Activated CD8-positive, alpha-beta memory T cell treated with anti-CD3 and anti-CD28 coated beads for 36 hours (primary cell): ENCODE measurements at regions not wholly inside any gene's neighbourhood (a gene's known extent, or its start where the extent isn't known, plus 50 kb on each side); places are given as distances from the start of the nearest gene placed in this dataset.

Experiments used
- CTCF ChIA-PET: fragments of 350-600 bp; sonication (Branson Sonifier 250); formaldehyde crosslinking; loops from one replicate; lab custom pipeline; 2021; ENCODE audit warnings: antibody characterized with exemption; lab: Charles Lee
- POLR2A ChIA-PET: fragments of 350-600 bp; sonication (Branson Sonifier 250); formaldehyde crosslinking; loops from one replicate; lab custom pipeline; 2021; ENCODE audit warnings: antibody characterized with exemption; lab: Charles Lee

DNA sequence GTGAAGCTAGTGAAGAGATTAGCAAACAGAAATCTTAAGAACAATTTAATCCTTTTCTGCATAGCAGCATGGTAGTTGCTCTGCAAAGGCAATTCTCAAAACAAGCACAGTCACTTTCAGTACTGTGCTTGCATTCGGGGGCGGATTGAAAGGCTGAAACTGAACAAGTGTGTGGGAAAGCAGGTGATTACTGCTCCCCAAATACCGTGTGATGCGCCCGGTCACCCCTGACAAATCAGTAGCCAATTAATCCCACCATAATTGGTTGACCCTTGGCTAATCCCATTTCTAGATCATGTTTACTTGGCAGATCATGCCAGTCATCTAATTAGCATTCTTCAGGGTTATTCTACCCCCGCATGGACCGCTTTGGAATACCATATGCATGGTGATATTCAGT is 76.5 kb upstream of the ADRB1 start:
- ChIA-PET POLR2A (no interaction called here), CTCF (no interaction called here)

DNA sequence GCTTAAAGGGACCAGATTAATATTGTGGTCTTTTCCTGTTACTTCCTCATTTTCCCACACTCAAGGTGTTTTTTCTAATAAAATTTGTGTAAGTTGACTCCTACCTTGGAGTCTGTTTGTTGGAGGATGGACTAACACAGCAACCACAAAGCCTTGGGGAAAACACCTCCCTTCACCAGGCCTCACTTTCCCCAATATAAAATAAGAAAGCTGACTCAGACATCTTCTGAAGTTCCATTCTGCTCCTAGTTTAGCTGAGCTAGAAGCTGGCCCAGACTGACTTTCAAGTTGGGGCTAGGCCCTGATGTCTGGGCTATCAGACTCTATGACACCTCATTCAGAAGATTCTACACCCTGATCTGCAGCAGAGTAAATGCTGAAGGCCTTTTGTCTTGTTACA is 73.0 kb upstream of the ADRB1 start:
- ChIA-PET CTCF (no interaction called here), POLR2A (no interaction called here)

DNA sequence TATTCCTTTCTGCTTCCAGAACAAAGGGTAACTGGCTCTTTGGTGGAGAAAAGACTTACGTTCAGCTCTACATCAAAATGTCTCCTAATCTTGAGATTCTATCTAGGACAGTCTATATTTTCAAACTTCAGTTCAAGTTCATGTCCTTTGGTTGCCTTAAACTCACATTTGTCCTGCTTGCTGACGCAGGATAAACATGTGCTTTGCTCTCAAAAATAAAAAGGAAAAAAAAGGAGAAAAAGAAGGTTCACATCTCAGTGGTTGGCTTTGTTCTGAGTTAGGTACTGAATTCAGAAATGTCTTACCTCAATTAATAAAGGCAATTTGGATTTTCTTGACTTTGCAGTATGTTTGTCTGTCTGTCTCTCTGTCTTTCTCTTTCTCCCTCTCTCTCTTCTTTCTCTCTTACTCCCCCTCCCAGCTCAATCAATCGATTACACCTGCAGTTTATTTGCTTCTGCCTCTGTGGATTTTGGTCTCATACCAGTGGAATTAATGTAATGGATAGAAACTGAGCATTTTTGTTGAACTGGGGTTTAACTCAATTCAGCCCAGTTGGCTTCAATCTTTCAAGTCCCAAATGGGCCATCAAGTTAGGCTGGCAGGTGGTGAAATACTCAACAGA is 72.2 kb upstream of the ADRB1 start:
- ChIA-PET CTCF (interaction anchor here (0.8 kb wide), 1 partner anchor 18 kb away, joined by 3 read pairs; no protein-coding TSS in a partner anchor), POLR2A (no interaction called here)

DNA sequence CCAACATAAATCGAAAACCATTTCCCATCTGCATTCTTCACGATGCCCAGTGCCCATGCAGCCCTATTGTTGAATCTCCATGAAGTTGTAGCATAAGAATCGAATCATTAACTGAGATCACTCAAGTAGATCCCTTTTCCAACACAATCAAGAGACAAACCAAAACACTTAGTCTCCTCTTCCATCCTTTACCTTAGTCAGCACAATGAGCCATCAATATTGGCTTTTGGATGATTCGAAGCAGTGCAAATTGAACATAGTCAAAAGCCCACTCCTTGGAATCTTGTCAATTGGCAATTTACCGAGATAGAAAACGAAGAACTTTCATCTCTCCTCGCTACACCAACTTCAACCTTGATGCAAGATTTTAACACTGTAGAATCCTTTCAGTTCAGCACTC is 66.5 kb upstream of the ADRB1 start:
- ChIA-PET POLR2A (no interaction called here), CTCF (no interaction called here)

DNA sequence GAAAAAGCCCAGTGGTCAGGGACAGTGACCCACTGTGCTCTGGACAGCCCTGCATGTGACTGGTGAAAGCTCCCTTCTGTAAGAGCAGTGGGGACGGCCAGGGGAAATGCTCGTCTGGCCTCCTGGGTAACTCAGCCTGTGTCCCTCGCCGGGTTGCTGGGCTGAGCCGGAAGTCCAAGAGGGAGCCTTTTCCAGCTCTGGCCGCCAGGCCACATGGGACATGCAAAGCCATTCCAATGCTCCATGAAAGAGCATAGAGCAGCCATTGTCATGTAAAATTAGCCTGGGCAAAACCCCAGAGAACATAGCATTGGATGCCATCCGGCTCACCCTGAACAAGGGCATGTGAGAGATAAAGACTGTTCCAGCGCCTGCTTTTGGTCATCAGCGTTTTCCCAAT is 64.9 kb upstream of the ADRB1 start:
- POLR2A ChIA-PET = no interaction called here
- CTCF ChIA-PET = no interaction called here

DNA sequence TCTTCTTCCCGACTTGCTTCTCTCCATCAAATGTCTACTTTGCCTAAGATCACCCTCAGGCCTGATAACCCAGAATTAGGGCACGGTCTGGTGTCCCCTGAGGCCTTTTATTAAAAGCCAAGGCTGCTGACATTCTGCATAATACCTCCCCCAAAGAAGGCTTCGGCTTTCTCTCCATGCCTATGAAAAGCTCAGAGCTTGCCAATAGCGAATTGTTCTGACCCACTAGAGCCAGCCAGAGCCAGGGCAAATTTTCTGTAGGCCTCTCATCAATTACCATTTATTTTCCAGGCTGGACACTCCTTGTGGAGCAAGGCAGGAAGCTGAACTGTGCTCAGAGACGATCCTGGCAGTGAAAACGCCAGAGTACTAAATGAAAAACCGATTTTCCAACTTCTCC is 64.3 kb upstream of the ADRB1 start:
- POLR2A ChIA-PET = no interaction called here
- CTCF ChIA-PET = no interaction called here

DNA sequence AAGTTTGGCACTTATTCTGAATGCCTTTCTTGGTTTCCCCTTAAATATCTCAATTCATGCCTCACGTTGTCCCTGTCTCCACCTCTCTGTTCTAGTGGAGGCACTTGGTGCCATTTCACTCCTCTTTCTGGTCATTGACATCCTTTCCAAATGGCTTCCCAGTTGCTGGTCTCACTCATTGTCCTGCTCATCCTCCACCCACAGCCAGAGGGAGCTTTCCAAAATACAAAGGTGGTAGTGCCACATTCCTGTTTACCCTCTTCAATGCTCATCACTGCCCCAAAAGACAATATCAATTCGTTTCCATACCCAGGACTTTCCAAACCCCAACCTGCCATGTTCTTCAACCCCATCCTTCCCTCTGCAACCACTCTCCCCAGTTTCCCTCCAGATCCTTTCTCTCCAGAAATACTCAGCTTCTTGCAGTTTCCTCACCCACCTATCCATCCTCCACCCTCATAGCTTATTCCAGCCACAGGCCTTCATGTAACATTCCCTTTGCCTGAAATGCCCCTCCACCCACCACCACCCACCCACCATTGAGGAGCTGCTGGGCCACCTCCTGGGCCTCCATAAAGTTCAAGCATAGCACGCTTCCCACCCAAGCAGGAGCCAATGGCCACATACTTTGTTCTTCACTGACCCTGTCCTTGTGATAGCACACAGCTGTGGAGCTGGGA is 63.1 kb upstream of the ADRB1 start:
- ChIA-PET POLR2A (no interaction called here), CTCF (no interaction called here)

DNA sequence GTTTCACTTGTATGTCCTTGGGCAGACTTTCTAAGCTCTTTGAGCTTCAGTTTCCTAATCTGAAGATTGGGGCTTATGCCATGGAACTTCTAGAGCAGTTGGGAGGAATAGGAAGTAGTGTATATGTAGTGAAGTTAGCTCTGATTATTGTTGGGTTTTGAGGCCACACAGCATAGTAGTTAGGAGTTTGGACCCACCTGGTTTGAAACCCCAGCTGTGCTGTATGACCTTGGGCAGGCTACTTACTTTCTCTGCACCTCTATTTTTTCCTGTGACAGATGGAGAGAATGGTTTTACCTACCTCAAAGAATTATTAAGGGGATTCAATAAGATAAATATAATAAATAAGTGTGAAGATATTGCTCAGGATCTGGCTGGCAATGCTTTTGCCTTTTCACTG is 61.4 kb upstream of the ADRB1 start:
- CTCF ChIA-PET = no interaction called here
- POLR2A ChIA-PET = no interaction called here

DNA sequence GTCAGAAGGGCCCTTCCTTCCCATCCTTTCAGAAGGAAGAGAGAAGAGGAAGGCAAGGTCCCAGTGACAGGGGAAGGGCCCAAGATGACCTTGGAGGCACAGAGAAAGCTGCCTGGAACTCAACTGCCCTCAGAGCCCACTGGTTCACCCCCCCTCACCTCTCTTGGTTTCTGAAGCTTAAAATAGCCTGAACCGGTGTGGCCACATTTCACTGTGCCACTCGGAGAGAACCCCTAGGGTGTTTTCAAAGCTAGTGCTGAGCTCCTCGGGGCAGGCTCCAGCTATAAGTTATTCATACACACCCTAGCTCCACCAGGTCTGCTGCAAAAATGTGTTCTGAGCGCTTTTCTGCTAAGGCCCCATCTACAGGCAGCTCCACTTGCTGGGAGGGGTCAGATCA is 60.9 kb upstream of the ADRB1 start:
- CTCF ChIA-PET = interaction anchor here (0.6 kb wide), 1 partner anchor 118 kb away, joined by 3 read pairs; no protein-coding TSS in a partner anchor
- POLR2A ChIA-PET = no interaction called here

DNA sequence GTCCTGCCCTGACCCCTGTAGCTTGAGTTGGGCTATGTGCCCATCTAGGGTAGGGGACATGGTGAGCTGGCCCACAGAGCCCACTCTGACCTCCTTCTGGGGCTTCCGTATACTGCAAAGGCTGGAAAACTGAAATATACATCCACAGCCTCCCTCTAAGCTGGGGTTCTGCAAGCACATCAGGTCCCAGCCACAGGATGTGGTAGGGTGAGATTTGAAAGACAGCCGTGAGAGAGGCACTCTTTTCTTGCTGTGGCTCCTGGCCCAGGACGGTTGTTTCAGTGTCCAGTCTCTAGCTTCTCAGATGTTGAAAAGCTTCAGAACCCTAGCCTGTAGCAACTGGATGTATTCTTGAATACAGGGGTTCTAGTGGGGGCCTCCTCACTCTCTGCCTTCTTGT is 60.1 kb upstream of the ADRB1 start:
- ChIA-PET POLR2A (no interaction called here), CTCF (no interaction called here)

DNA sequence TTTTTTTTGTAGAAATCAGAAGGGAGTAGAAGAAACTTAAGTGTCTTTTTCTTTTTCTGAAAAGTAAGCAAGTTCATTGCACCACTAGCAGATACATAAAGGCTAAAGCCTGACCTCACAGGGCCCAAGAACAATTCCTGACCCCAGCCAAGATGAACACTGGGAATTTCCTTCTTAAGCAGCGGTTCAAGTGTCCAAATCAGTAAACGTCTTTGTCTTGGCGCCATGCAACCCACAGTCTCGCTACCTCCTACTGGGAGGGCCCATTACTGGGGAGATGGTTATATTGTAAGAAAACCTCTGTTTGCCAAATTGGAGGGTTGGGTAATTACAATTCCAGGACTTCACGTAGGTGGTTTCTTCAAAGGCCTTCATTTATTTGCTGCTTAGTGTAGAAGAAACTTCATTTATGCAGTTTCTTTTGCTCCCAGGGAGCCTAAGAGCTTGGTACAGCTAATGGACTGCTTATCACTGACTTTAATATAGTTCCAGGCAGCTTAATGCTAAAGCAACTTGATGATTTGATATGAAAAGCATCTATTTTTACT is 58.3 kb upstream of the ADRB1 start:
- ChIA-PET POLR2A (interaction anchor here (0.6 kb wide), 1 partner anchor 919 kb away, joined by 4 read pairs; no protein-coding TSS in a partner anchor), CTCF (interaction anchor here (0.6 kb wide), 1 partner anchor 237 kb away, joined by 4 read pairs; no protein-coding TSS in a partner anchor)

DNA sequence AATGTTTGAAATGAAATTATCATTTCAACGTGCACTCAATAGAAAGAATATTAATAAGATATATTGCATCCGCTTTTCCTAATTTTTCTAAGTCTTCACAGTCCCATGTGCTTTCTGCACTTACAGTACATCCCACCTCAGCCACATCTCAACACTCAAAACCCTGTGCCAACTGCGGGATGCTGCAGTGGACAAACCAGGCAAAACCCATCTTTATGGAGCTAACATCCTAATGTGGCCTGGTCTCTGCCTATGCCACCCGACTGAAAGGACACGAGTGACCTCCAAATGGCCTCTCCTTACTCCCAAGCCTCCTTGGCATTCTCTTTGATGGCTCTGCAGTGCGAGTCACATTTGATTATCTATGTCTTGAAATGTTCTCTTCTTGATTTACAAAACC is 57.4 kb upstream of the ADRB1 start:
- CTCF ChIA-PET = no interaction called here
- POLR2A ChIA-PET = no interaction called here

DNA sequence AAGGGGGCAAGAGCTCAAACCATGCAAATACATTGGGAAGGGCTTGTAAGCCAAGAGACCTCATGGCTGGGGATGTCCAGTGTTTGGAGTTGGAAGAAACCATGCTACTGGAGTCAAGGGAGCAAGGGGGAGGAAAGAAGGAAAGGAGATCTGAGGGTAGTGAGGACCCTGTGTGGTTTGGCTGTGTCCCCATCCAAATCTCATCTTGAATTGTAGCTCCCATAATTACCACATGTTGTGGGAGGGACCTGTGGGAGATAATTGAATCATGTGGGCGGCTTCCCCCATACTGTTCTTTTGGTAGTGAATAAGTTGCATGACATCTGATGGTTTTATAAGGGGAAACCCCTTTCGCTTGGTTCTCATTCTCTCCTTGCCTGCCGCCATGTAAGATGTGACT is 56.5 kb upstream of the ADRB1 start:
- CTCF ChIA-PET = no interaction called here

DNA sequence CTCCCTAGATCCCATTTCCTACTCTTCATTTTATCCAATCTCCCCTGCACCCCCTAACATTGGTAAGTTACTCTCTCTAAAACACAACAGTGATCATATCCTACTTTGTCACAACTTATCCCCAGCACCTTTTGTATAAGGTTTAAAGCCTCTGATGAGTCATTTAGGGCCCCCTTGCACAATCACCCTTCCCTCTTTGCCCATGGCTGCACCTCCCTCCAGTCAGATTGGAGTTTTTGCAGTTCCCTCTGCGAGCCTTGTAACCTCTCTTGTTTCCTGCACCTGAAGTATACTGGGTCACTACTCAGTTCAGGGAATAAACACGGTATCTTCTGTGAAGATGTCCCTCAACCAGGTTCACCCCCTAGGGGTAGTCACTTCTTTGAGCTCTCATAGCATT is 55.9 kb upstream of the ADRB1 start:
- POLR2A ChIA-PET = no interaction called here
- CTCF ChIA-PET = no interaction called here

More for the DNA sequence above, 56.5 kb upstream of the ADRB1 start:
- POLR2A ChIA-PET = no interaction called here

DNA sequence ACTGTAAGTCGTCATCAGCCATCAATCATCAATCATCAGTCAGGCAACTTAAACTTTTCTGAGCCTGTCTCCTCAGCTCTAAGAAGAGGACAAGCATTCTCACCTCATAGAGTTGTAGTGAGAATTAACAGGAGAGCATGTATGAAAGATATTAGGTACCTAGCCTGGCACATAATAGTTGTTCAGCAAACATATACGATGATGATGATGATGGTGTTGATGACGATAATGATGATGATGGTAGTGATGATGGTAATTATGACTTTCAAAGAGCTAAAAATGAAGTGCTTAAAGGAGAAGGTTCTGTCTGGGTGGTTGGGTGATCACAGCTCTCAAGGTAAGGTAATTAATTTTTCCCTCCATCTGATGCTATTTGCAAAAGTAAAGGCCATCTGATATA is 55.1 kb upstream of the ADRB1 start:
- ChIA-PET POLR2A (no interaction called here), CTCF (interaction anchor here (0.5 kb wide), 1 partner anchor 217 kb away, joined by 3 read pairs; no protein-coding TSS in a partner anchor)

DNA sequence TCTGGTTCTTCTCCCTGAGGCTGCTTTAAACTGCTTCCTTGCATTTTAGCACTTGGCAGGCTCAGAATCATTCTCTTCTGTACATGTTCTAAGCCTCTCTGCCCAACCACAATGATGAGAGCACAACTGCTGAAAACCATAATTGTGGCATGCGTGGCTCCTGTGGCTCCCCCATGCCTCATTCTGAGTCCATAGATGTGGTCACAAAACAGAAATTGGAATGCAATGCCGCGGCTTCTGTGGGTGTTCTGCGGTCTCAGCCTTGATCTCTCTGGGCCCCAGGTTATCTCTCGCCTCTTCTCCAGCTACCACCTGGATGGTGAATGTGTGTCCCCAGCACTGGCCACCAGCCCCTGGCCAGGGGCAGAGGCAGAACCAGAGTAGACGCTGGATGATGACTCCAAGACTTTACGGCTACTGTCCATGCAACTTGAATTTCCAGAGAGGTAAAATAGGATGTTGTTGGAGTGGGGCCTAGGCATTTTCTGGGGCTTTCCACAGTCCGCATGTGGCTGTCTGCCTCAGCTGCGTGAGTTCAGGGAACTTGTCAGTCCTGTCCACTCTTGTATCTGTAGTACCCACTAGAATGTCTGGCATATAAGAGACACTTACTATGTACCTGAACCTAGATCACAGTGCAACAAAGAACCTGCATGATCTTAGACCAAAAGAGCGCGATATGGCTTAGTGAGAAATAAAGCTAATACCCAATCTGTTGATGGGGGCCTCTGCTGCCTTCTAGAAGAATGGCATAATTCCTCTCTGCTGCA is 52.4 kb upstream of the ADRB1 start:
- POLR2A ChIA-PET = no interaction called here
- CTCF ChIA-PET = no interaction called here

DNA sequence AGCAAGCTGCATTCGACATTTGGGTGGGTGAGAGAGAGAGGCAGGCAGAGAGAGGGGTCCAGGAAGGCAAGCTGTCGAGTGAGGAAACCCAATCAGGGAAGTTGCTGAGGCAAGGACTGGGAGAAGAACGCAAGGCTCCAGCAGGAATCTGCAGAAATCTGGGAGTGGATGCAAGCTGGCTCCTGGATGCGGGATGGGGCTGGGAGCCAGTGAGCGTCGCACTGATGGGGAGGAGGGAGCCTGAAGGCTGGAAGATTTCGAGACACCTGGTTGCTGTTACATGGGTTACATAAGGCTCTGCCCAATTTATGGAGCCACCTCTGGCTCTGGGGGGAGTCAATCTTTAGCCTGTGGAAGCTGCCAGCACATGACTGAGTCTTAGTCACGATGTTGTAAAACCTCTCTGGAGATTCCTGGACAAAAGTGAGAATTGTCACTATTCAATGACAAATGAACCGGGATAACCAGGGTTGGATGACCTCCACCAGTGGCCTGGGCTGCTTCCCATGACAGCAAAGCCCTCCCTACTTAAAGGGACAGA is 51.1 kb upstream of the ADRB1 start:
- CTCF ChIA-PET = no interaction called here
- POLR2A ChIA-PET = no interaction called here

DNA sequence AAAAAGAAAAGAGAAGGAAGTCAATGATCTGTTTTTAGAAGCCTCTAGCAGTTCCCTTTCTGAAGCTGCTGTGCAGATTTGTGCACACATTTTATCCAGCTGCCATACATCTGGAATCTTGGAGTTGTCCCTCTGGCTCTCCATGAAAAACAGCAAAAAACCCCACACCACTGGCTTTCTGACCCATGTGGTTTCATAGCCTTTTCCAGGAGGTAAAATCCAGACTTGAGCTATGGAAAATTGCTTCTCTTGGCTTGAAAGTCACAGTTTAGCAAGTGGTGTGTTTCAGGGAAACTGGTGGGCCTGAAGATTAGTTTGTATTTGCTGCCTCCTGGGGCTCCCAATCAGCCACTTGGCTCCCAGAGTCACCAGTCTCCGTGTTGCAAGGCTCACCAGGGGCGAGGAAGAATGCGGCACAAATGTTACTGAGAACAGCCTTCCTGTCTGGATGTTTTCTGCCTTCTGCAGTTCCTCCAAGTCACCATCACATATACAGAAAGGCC is 50.1 kb upstream of the ADRB1 start:
- CTCF ChIA-PET = no interaction called here
- POLR2A ChIA-PET = no interaction called here
